Neural progenitor cell (in vitro differentiated cells): ENCODE measurements at regions not wholly inside any gene's neighbourhood (a gene's known extent, or its start where the extent isn't known, plus 50 kb on each side); places are given as distances from the start of the nearest gene placed in this dataset.

ENCODE experiments used
- EZH2 ChIP-seq: fragments of 200-600 bp; sonication (generic); IDR thresholded peaks from 2 replicates; pipeline ENCODE4 v1.6.1; 2017; ENCODE audit warnings: antibody characterized with exemption, mild to moderate bottlenecking, moderate library complexity
- TF ChIP-seq, protein P1 (sequence below): fragments of 200-600 bp; sonication (generic); IDR thresholded peaks from 2 replicates; pipeline ENCODE4 v1.5.1; 2017; ENCODE audit warnings: antibody characterized with exemption, mild to moderate bottlenecking

- TF ChIP-seq, protein P1, sequence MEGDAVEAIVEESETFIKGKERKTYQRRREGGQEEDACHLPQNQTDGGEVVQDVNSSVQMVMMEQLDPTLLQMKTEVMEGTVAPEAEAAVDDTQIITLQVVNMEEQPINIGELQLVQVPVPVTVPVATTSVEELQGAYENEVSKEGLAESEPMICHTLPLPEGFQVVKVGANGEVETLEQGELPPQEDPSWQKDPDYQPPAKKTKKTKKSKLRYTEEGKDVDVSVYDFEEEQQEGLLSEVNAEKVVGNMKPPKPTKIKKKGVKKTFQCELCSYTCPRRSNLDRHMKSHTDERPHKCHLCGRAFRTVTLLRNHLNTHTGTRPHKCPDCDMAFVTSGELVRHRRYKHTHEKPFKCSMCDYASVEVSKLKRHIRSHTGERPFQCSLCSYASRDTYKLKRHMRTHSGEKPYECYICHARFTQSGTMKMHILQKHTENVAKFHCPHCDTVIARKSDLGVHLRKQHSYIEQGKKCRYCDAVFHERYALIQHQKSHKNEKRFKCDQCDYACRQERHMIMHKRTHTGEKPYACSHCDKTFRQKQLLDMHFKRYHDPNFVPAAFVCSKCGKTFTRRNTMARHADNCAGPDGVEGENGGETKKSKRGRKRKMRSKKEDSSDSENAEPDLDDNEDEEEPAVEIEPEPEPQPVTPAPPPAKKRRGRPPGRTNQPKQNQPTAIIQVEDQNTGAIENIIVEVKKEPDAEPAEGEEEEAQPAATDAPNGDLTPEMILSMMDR = no peak
- no peak for TF ChIP-seq EZH2
Observed at GRCh38 chr6:164695896-164696295, 613.5 kb downstream of the C6orf118 start.
